ENCODE measurements at regions not wholly inside any gene's neighbourhood (a gene's known extent, or its start where the extent isn't known, plus 50 kb on each side); places are given as distances from the start of the nearest gene placed in this dataset.

- no peak for TF ChIP-seq CTCF (conservative IDR thresholded peaks at IDR 0.05; ENCODE audit: low read depth, low read length)
- no peaks in the 10 kb centered on the region for H3K27me3 ChIP-seq (ENCODE audit: insufficient read depth, low read depth)
- H3K79me2 ChIP-seq (ENCODE audit: insufficient read depth, low read depth) = no peaks in the 10 kb centered on the region
- H3K9ac ChIP-seq = no peak overlapping the region
- no peak overlapping the region for H3K4me2 ChIP-seq
- H2AFZ ChIP-seq (ENCODE audit: low read depth) = no peak overlapping the region
- H3K27ac ChIP-seq = no peak overlapping the region
- peaks cover 5% of the 10 kb centered on the region for H3K4me1 ChIP-seq (ENCODE audit: low read depth, poor library complexity, severe bottlenecking)
- no peak overlapping the region for H3K4me3 ChIP-seq (IDR thresholded peaks at IDR 0.05; ENCODE audit: insufficient read depth, low read depth, low read length)
- no peaks in the 10 kb centered on the region for H4K20me1 ChIP-seq (ENCODE audit: insufficient read depth)
- no peaks in the 10 kb centered on the region for H3K36me3 ChIP-seq (ENCODE audit: insufficient read depth)
These were observed 129.0 kb upstream of the SGK1 start for GRCh38 chr6:134446896-134447295.

- H3K4me1 ChIP-seq (ENCODE audit: low read depth, poor library complexity, severe bottlenecking) = peaks cover 5% of the 10 kb centered on the region
- no peak overlapping the region for H3K9ac ChIP-seq
- no peak for TF ChIP-seq CTCF (conservative IDR thresholded peaks at IDR 0.05; ENCODE audit: low read depth, low read length)
- no peak overlapping the region for H3K4me3 ChIP-seq (IDR thresholded peaks at IDR 0.05; ENCODE audit: insufficient read depth, low read depth, low read length)
- H3K27me3 ChIP-seq (ENCODE audit: insufficient read depth, low read depth) = no peaks in the 10 kb centered on the region
- H2AFZ ChIP-seq (ENCODE audit: low read depth) = no peak overlapping the region
- H3K79me2 ChIP-seq (ENCODE audit: insufficient read depth, low read depth) = no peaks in the 10 kb centered on the region
- no peaks in the 10 kb centered on the region for H4K20me1 ChIP-seq (ENCODE audit: insufficient read depth)
- no peak overlapping the region for H3K4me2 ChIP-seq
- H3K36me3 ChIP-seq (ENCODE audit: insufficient read depth) = no peaks in the 10 kb centered on the region
- no peak overlapping the region for H3K27ac ChIP-seq
These were observed 128.4 kb upstream of the SGK1 start for GRCh38 chr6:134446218-134446848.

- Histone ChIP-seq H3K36me3 (ENCODE audit: insufficient read depth) (no peaks in the 10 kb centered on the region), H3K79me2 (ENCODE audit: insufficient read depth, low read depth) (no peaks in the 10 kb centered on the region), H3K27me3 (ENCODE audit: insufficient read depth, low read depth) (no peaks in the 10 kb centered on the region), H3K4me3 (IDR thresholded peaks at IDR 0.05; ENCODE audit: insufficient read depth, low read depth, low read length) (no peak overlapping the region), H4K20me1 (ENCODE audit: insufficient read depth) (no peaks in the 10 kb centered on the region), H2AFZ (ENCODE audit: low read depth) (no peak overlapping the region), H3K4me1 (ENCODE audit: low read depth, poor library complexity, severe bottlenecking) (peaks cover 8% of the 10 kb centered on the region), H3K9ac (no peak overlapping the region), H3K27ac (no peak overlapping the region), H3K4me2 (no peak overlapping the region)
- no peak for TF ChIP-seq CTCF (conservative IDR thresholded peaks at IDR 0.05; ENCODE audit: low read depth, low read length)
These were observed 125.1 kb upstream of the SGK1 start for GRCh38 chr6:134443009-134443408.

GRCh38 chr6:134442073-134442472 is 124.2 kb upstream of the SGK1 start:
- no peak overlapping the region for H3K27ac ChIP-seq
- no peaks in the 10 kb centered on the region for H3K27me3 ChIP-seq (ENCODE audit: insufficient read depth, low read depth)
- no peak overlapping the region for H3K4me3 ChIP-seq (IDR thresholded peaks at IDR 0.05; ENCODE audit: insufficient read depth, low read depth, low read length)
- H3K9ac ChIP-seq = no peak overlapping the region
- no peak overlapping the region for H3K4me2 ChIP-seq
- no peak for TF ChIP-seq CTCF (conservative IDR thresholded peaks at IDR 0.05; ENCODE audit: low read depth, low read length)
- H3K79me2 ChIP-seq (ENCODE audit: insufficient read depth, low read depth) = no peaks in the 10 kb centered on the region
- H3K36me3 ChIP-seq (ENCODE audit: insufficient read depth) = no peaks in the 10 kb centered on the region
- H4K20me1 ChIP-seq (ENCODE audit: insufficient read depth) = no peaks in the 10 kb centered on the region
- H3K4me1 ChIP-seq (ENCODE audit: low read depth, poor library complexity, severe bottlenecking) = peaks cover 15% of the 10 kb centered on the region
- no peak overlapping the region for H2AFZ ChIP-seq (ENCODE audit: low read depth)

Measured in KMS-11 (cell line).